NT2/D1 (cell line): ENCODE measurements at regions not wholly inside any gene's neighbourhood (a gene's known extent, or its start where the extent isn't known, plus 50 kb on each side); places are given as distances from the start of the nearest gene placed in this dataset.

Experiments used
- DNase-seq: peaks from one replicate; pipeline ENCODE4 v3.0.0-alpha.2; 2011; ENCODE audit warnings: low read depth, low spot score
- H3K27me3 ChIP-seq: 2 replicates; pipeline ENCODE4 v1.6.0; 2011; ENCODE audit warnings: mild to moderate bottlenecking; ENCODE audit not compliant: insufficient read length, insufficient read depth
- H3K36me3 ChIP-seq: 2 replicates; pipeline ENCODE4 v1.6.1; 2011; ENCODE audit warnings: mild to moderate bottlenecking, low read length, mixed read lengths; ENCODE audit not compliant: insufficient read depth, insufficient read length
- H3K4me1 ChIP-seq: 2 replicates; pipeline ENCODE4 v1.5.1; 2011; ENCODE audit not compliant: insufficient read depth, insufficient read length
- H3K4me3 ChIP-seq: 2 replicates; pipeline ENCODE4 v1.5.1; 2011; ENCODE audit warnings: low read depth; ENCODE audit not compliant: insufficient read length
- H3K9ac ChIP-seq: 2 replicates; pipeline ENCODE4 v1.6.0; 2011; ENCODE audit warnings: low read depth; ENCODE audit not compliant: insufficient read length
- H3K9me3 ChIP-seq: 2 replicates; pipeline ENCODE4 v1.5.1; 2011; ENCODE audit warnings: mild to moderate bottlenecking, low read length; ENCODE audit not compliant: insufficient read depth
- SUZ12 ChIP-seq: IDR thresholded peaks from 2 replicates; pipeline ENCODE4 v1.6.1; 2011; ENCODE audit not compliant: insufficient read length, insufficient read depth; ENCODE audit errors: extremely low read depth
- YY1 ChIP-seq: IDR thresholded peaks from 2 replicates; pipeline ENCODE4 v1.6.1; 2011; ENCODE audit not compliant: insufficient read length, insufficient read depth
- ZNF274 ChIP-seq: IDR thresholded peaks from 2 replicates; pipeline ENCODE4 v1.6.1; 2011; ENCODE audit warnings: mild to moderate bottlenecking, low read depth, low read length

DNA sequence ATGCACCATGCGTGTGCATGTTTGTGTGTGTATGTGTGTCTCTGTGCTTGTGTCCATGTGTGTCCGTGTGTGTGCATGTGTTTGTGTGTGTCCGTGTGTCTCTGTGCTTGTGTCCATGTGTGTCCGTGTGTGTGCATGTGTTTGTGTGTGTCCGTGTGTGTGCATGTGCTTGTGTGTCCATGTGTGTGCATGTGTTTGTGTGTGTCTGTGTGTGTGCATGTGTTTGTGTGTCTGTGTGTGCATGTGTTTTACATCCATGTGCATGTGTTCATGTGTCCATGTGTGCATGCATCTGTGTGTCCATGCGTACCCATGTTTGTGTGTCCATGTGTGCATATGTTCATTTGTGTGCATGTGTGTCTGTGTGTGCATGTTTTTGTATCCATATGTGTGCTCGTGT is 100.5 kb downstream of the LBH start:
- H3K4me1 ChIP-seq = peaks cover 2% of the 10 kb centered on the region
- no peaks in the 10 kb centered on the region for H3K27me3 ChIP-seq
- H3K9me3 ChIP-seq = no peaks in the 10 kb centered on the region
- H3K9ac ChIP-seq = no peak overlapping the region
- TF ChIP-seq YY1 = no peak
- H3K4me3 ChIP-seq = no peak overlapping the region
- DNase-seq = no peak
- H3K36me3 ChIP-seq = no peaks in the 10 kb centered on the region

DNA sequence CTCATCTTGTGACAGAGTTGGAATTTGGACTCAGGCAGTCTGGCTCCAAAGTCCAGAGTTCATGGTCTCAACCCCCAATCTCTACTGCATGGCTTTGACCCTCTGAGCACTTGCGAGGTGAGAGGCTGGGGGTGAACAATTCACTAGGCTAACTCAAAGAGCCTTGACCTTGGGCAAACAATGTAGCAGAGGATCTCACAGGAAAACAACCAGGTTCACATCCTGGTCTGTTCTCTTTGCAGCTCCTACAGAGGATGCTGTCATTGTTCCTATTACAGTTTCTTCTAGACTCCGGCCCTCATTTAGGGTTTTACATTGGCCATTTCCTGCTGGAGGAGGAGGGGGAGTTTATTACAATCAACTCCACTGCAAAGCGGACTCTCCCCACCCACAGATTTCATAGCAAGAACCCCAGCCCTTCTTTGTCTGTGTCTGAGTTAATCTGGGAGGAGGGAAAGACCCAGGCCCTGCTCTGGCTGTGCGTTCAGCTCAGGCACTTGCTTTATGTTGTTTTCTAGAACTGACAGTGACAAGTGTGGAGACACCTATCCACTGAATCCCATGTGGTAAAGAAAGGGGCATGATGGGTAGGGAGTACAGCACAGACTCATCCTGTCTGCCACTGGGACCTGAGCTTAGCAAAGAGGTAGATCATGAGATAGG is 101.6 kb downstream of the LBH start:
- H3K4me3 ChIP-seq = no peak overlapping the region
- no peak for DNase-seq
- TF ChIP-seq ZNF274 (no peak), SUZ12 (no peak), YY1 (no peak)
- no peaks in the 10 kb centered on the region for H3K36me3 ChIP-seq
- no peak overlapping the region for H3K9ac ChIP-seq
- H3K27me3 ChIP-seq = no peaks in the 10 kb centered on the region
- peaks cover 2% of the 10 kb centered on the region for H3K4me1 ChIP-seq
- H3K9me3 ChIP-seq = no peaks in the 10 kb centered on the region

DNA sequence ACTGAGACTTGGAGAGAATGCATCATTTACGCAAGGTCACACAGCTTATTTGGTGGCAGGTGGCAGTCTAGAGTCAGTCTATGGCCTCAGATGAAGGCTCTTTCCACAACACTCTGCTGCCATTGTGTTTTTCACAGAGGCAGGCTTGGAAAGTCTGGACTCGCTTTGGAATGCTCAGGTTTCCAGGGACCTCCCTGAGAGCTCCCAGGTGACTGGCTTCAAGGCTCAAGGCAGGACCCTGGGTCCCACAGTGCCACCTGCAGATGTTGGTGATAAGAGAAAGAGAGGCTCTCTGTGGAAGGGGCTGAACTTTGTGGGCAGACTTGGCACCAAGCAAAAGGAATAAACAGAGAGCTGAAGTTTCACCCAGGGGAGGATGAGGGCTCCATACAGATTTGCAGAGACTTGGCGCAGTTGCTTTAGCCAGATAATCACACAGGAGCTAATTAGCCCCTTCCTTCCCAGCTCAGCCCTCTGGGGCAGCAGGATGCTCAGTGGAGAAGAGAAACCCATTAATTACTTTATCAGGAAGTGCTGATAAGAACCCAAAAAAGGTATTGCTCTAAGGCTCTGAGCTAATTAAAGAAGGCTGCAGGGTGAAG is 103.5 kb downstream of the LBH start:
- no peaks in the 10 kb centered on the region for H3K36me3 ChIP-seq
- peaks cover 2% of the 10 kb centered on the region for H3K4me1 ChIP-seq
- H3K9me3 ChIP-seq = no peaks in the 10 kb centered on the region
- TF ChIP-seq YY1 (no peak), ZNF274 (no peak), SUZ12 (no peak)
- no peak overlapping the region for H3K4me3 ChIP-seq
- no peaks in the 10 kb centered on the region for H3K27me3 ChIP-seq
- DNase-seq = no peak
- H3K9ac ChIP-seq = no peak overlapping the region

DNA sequence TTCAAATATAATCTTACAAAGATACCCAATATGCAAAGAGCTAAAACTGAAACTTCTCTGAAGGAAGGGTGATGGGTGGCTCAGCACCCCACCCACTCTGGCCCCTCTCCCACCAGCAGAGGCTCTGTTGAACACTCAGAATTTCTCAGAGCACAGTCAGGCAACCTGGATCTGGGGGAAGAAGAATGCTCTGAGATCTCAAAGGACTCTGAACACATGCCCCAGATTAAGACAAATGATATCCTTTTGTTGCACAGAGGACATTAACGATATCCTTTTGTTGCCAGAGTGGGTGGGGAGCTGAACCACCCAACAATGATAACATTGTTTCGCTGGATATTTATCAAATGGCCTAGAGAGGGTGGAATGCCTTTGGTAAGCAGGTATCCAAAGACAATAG is 104.8 kb downstream of the LBH start:
- no peak for DNase-seq
- Histone ChIP-seq H3K4me1 (peaks cover 2% of the 10 kb centered on the region), H3K9ac (no peak overlapping the region), H3K27me3 (no peaks in the 10 kb centered on the region), H3K4me3 (no peak overlapping the region), H3K36me3 (no peaks in the 10 kb centered on the region), H3K9me3 (no peaks in the 10 kb centered on the region)
- no peak for TF ChIP-seq ZNF274
- TF ChIP-seq YY1 = no peak
- no peak for TF ChIP-seq SUZ12

DNA sequence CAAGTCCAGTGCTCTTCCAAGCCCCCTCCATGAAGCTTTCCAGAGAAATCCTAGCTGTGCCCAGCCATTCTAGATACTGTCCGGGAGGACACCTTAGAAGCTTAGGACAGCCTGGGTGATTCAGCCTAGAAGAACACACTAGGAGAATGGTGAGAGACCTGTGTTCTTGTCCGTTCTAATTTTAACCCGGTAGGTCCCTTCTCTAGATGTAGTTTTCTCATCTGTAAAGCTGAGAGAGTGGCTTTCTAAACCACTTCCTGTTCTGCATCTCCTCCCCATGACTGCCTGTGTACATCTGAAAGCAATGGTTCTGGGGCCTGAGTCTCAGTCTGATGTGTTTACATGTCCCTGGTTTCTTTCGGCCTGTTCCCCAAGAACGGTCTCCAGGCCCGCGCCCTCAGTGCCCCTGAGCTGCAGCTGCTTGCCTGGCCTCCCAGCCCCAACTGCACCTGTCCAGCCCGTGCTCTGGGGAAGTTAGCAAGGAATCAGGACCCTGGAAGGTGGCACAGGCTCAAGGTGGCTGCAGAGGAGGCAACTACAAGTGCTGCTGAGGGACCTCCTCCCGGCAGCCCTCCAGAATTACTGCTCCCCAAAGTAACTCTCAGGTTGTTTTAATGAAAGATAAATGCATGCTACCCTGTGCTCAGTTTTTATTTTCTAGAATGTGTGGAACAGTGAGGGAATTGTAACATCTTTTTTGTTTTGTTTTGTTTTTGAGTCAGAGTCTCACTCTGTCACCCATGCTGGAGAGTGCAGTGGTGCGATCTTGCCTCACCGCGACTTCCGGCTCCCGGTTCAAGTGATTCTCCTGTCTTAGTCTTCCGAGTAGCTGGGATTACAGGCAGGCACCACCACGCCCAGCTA is 105.9 kb downstream of the LBH start:
- TF ChIP-seq SUZ12 = no peak
- Histone ChIP-seq H3K27me3 (no peaks in the 10 kb centered on the region), H3K4me1 (peaks cover 2% of the 10 kb centered on the region), H3K4me3 (no peak overlapping the region), H3K9me3 (no peaks in the 10 kb centered on the region), H3K9ac (no peak overlapping the region), H3K36me3 (no peaks in the 10 kb centered on the region)
- no peak for DNase-seq

DNA sequence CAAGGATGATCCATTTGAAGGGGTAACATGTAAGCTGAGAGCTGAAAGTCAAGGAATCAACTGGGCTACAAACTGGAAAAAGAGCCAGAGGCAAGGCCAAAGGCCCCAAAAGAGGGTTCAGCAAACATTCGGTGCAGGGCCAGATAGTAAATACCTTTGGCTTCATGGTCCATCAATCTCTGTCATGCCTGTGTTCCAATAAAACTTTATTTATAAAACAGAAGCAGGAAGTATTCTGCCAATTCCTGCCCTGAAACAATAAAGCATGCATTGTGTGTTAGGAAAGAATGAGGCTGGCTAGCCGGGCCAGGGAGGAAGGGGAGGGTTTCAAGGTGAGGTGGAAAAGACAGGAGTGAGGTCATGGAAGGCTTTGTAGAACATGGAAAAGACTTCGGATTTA is 107.1 kb downstream of the LBH start:
- Histone ChIP-seq H3K9me3 (no peaks in the 10 kb centered on the region; the same call in 1 of the 2 replicates), H3K9ac (no peak overlapping the region), H3K4me1 (peaks cover 2% of the 10 kb centered on the region), H3K27me3 (no peaks in the 10 kb centered on the region), H3K36me3 (no peaks in the 10 kb centered on the region), H3K4me3 (no peak overlapping the region)
- DNase-seq = no peak
- TF ChIP-seq ZNF274 (no peak), YY1 (no peak), SUZ12 (no peak)

DNA sequence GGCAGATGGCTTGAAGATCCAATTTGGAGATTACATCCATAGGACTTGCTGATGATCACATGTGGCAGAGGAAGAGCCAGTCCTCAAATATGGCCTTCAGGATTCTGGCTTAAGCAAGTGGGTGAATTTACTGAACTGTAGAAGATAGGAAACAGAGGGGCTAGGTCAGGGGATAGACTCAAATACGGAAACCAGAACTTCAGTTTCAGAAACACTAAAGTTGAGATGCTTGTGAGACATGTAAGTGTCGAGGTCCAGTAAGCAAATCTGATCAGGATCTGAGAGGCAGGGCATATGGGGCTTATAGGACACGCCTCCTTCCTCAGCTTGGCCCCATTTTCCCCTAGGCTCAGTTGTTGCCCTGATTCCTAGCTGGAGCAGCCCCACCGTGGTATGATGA is 107.7 kb downstream of the LBH start:
- DNase-seq = no peak
- peaks cover 2% of the 10 kb centered on the region for H3K4me1 ChIP-seq

More for the DNA sequence above, 107.7 kb downstream of the LBH start:
- no peaks in the 10 kb centered on the region for H3K36me3 ChIP-seq
- H3K9me3 ChIP-seq = peaks cover 4% of the 10 kb centered on the region; the same call in 1 of the 2 replicates
- H3K4me3 ChIP-seq = no peak overlapping the region
- no peak overlapping the region for H3K9ac ChIP-seq
- TF ChIP-seq ZNF274 = no peak
- H3K27me3 ChIP-seq = no peaks in the 10 kb centered on the region
